ENCODE measurements at regions not wholly inside any gene's neighbourhood (a gene's known extent, or its start where the extent isn't known, plus 50 kb on each side); places are given as distances from the start of the nearest gene placed in this dataset.

GRCh38 chr6:138013959-138014358 lies 93.3 kb downstream of the PERP start:
- Histone ChIP-seq H3K27me3 (ENCODE audit: control insufficient read depth in 2 of 2, insufficient read depth in 2 of 2, low read length in 2 of 2) (no peaks in the 10 kb centered on the region), H3K9me3 (ENCODE audit: control insufficient read depth in 2 of 3, low read length in 3 of 3) (no peaks in the 10 kb centered on the region), H3K36me3 (ENCODE audit: control insufficient read depth in 2 of 3, insufficient read depth in 3 of 3, low read length in 3 of 3) (no peaks in the 10 kb centered on the region), H3K27ac (ENCODE audit: low read depth, low read length) (no peak overlapping the region), H3K4me1 (ENCODE audit: control insufficient read depth in 2 of 2, insufficient read depth in 2 of 2, low read length in 2 of 2) (no peaks in the 10 kb centered on the region), H3K4me3 (ENCODE audit: low read length) (no peak overlapping the region)
- ATAC-seq, result no peak
- Mint-ChIP-seq H3K9me3 (no peaks in the 10 kb centered on the region), H3K27ac (no peak overlapping the region), H3K4me1 (no peaks in the 10 kb centered on the region), H3K4me3 (no peak overlapping the region), H3K36me3 (no peaks in the 10 kb centered on the region), H3K27me3 (peaks cover 0 to 10% (median 0%) of the 10 kb centered on the region in 5 donors)
- intact Hi-C loops (cut with micrococcal nuclease), result no loop called here
- ChIA-PET CTCF (interaction anchor here (1.2 to 1.3 kb wide), 2 partner anchors 9 to 10 kb away, joined by 3 read pairs; no protein-coding TSS in a partner anchor), POLR2A (no interaction called here)
- DNase-seq, result no peak

- Histone ChIP-seq H3K9me3 (ENCODE audit: control insufficient read depth in 2 of 3, low read length in 3 of 3) (no peaks in the 10 kb centered on the region), H3K4me1 (ENCODE audit: control insufficient read depth in 2 of 2, insufficient read depth in 2 of 2, low read length in 2 of 2) (no peaks in the 10 kb centered on the region), H3K27ac (ENCODE audit: low read depth, low read length) (no peak overlapping the region), H3K4me3 (ENCODE audit: low read length) (no peak overlapping the region), H3K36me3 (ENCODE audit: control insufficient read depth in 2 of 3, insufficient read depth in 3 of 3, low read length in 3 of 3) (no peaks in the 10 kb centered on the region), H3K27me3 (ENCODE audit: control insufficient read depth in 2 of 2, insufficient read depth in 2 of 2, low read length in 2 of 2) (no peaks in the 10 kb centered on the region)
- H3K36me3 Mint-ChIP-seq, result no peaks in the 10 kb centered on the region
- no peak overlapping the region for H3K27ac Mint-ChIP-seq
- no peaks in the 10 kb centered on the region for H3K9me3 Mint-ChIP-seq
- peaks cover 0 to 16% (median 11%) of the 10 kb centered on the region in 5 donors for H3K27me3 Mint-ChIP-seq
- intact Hi-C loops (cut with micrococcal nuclease), result no loop called here
- DNase-seq (no peak), ATAC-seq (no peak)
- no peaks in the 10 kb centered on the region for H3K4me1 Mint-ChIP-seq
- POLR2A ChIA-PET, result no interaction called here
- CTCF ChIA-PET, result interaction anchor here (1.3 kb wide), 1 partner anchor 13 kb away, joined by 3 read pairs; no protein-coding TSS in a partner anchor
- H3K4me3 Mint-ChIP-seq, result no peak overlapping the region
Observed at GRCh38 chr6:138017166-138017757, 90.0 kb downstream of the PERP start.

GRCh38 chr6:138018297-138018696 lies 88.9 kb downstream of the PERP start:
- CTCF ChIA-PET, result no interaction called here
- no peak for DNase-seq
- H3K27ac Mint-ChIP-seq, result no peak overlapping the region

GRCh38 chr6:138025528-138025978 lies 81.7 kb downstream of the PERP start:
- no peaks in the 10 kb centered on the region for H3K9me3 ChIP-seq (ENCODE audit: control insufficient read depth in 2 of 3, low read length in 3 of 3)
- CTCF ChIA-PET, result interaction anchor here (0.6 kb wide), 1 partner anchor 270 kb away, joined by 4 read pairs; no protein-coding TSS in a partner anchor
- no peaks in the 10 kb centered on the region for H3K36me3 ChIP-seq (ENCODE audit: control insufficient read depth in 2 of 3, insufficient read depth in 3 of 3, low read length in 3 of 3)
- peaks cover 8 to 23% (median 21%) of the 10 kb centered on the region in 5 donors for H3K27me3 Mint-ChIP-seq
- POLR2A ChIA-PET, result no interaction called here
- H3K27ac ChIP-seq (ENCODE audit: low read depth, low read length), result no peak overlapping the region
- no peak for ATAC-seq
- no peaks in the 10 kb centered on the region for H3K4me1 ChIP-seq (ENCODE audit: control insufficient read depth in 2 of 2, insufficient read depth in 2 of 2, low read length in 2 of 2)
- H3K4me3 Mint-ChIP-seq, result no peak overlapping the region
- no peaks in the 10 kb centered on the region for H3K27me3 ChIP-seq (ENCODE audit: control insufficient read depth in 2 of 2, insufficient read depth in 2 of 2, low read length in 2 of 2)
- peaks cover 0 to 1% (median 0%) of the 10 kb centered on the region in 7 donors for H3K4me1 Mint-ChIP-seq
- no peaks in the 10 kb centered on the region for H3K36me3 Mint-ChIP-seq
- H3K27ac Mint-ChIP-seq, result no peak overlapping the region
- intact Hi-C loops (cut with micrococcal nuclease), result no loop called here
- no peak overlapping the region for H3K4me3 ChIP-seq (ENCODE audit: low read length)
- no peak for DNase-seq
- H3K9me3 Mint-ChIP-seq, result peaks cover 0 to 2% (median 0%) of the 10 kb centered on the region in 11 donors

More at GRCh38 chr6:138018297-138018696, 88.9 kb downstream of the PERP start:
- Mint-ChIP-seq H3K36me3 (no peaks in the 10 kb centered on the region), H3K9me3 (no peaks in the 10 kb centered on the region), H3K27me3 (peaks cover 0 to 16% (median 11%) of the 10 kb centered on the region in 5 donors), H3K4me3 (no peak overlapping the region), H3K4me1 (no peaks in the 10 kb centered on the region)
- no peaks in the 10 kb centered on the region for H3K4me1 ChIP-seq (ENCODE audit: control insufficient read depth in 2 of 2, insufficient read depth in 2 of 2, low read length in 2 of 2)
- H3K9me3 ChIP-seq (ENCODE audit: control insufficient read depth in 2 of 3, low read length in 3 of 3), result no peaks in the 10 kb centered on the region
- H3K27me3 ChIP-seq (ENCODE audit: control insufficient read depth in 2 of 2, insufficient read depth in 2 of 2, low read length in 2 of 2), result no peaks in the 10 kb centered on the region
- H3K27ac ChIP-seq (ENCODE audit: low read depth, low read length), result no peak overlapping the region
- no peak overlapping the region for H3K4me3 ChIP-seq (ENCODE audit: low read length)
- H3K36me3 ChIP-seq (ENCODE audit: control insufficient read depth in 2 of 3, insufficient read depth in 3 of 3, low read length in 3 of 3), result no peaks in the 10 kb centered on the region
- intact Hi-C loops (cut with micrococcal nuclease), result no loop called here
- POLR2A ChIA-PET, result no interaction called here
- ATAC-seq, result no peak

- peaks cover 0 to 1% (median 0%) of the 10 kb centered on the region in 7 donors for H3K4me1 Mint-ChIP-seq
- H3K36me3 ChIP-seq (ENCODE audit: control insufficient read depth in 2 of 3, insufficient read depth in 3 of 3, low read length in 3 of 3), result no peaks in the 10 kb centered on the region
- no peak overlapping the region for H3K4me3 Mint-ChIP-seq
- no peak overlapping the region for H3K27ac Mint-ChIP-seq
- intact Hi-C loops (cut with micrococcal nuclease), result loop anchor here in 1 of 2 donors (1.0 kb wide), 1 partner anchor 37 kb away; no protein-coding TSS in a partner anchor
- ChIA-PET POLR2A (no interaction called here), CTCF (no interaction called here)
- H3K27me3 ChIP-seq (ENCODE audit: control insufficient read depth in 2 of 2, insufficient read depth in 2 of 2, low read length in 2 of 2), result no peaks in the 10 kb centered on the region
- no peaks in the 10 kb centered on the region for H3K9me3 ChIP-seq (ENCODE audit: control insufficient read depth in 2 of 3, low read length in 3 of 3)
- no peak overlapping the region for H3K27ac ChIP-seq (ENCODE audit: low read depth, low read length)
- no peaks in the 10 kb centered on the region for H3K4me1 ChIP-seq (ENCODE audit: control insufficient read depth in 2 of 2, insufficient read depth in 2 of 2, low read length in 2 of 2)
- ATAC-seq, result no peak
- H3K27me3 Mint-ChIP-seq, result peaks cover 8 to 23% (median 21%) of the 10 kb centered on the region in 5 donors
- peaks cover 0 to 2% (median 0%) of the 10 kb centered on the region in 11 donors for H3K9me3 Mint-ChIP-seq
- DNase-seq, result no peak
- no peaks in the 10 kb centered on the region for H3K36me3 Mint-ChIP-seq
- H3K4me3 ChIP-seq (ENCODE audit: low read length), result no peak overlapping the region
Observed at GRCh38 chr6:138026342-138026741, 80.9 kb downstream of the PERP start.

GRCh38 chr6:138028893-138029292 lies 78.3 kb downstream of the PERP start:
- H3K27me3 Mint-ChIP-seq, result peaks cover 8 to 22% (median 17%) of the 10 kb centered on the region in 5 donors
- POLR2A ChIA-PET, result no interaction called here
- H3K27ac Mint-ChIP-seq, result no peak overlapping the region

GRCh38 chr6:138030872-138031271 lies 76.3 kb downstream of the PERP start:
- H3K27me3 Mint-ChIP-seq, result peaks cover 8 to 19% (median 14%) of the 10 kb centered on the region in 5 donors
- ChIA-PET POLR2A (no interaction called here), CTCF (interaction anchor here (0.7 kb wide), 1 partner anchor 621 kb away, joined by 3 read pairs; no protein-coding TSS in a partner anchor)
- H3K4me3 Mint-ChIP-seq, result no peak overlapping the region
- peaks cover 0 to 4% (median 0%) of the 10 kb centered on the region in 5 donors for H3K36me3 Mint-ChIP-seq
- Histone ChIP-seq H3K9me3 (ENCODE audit: control insufficient read depth in 2 of 3, low read length in 3 of 3) (no peaks in the 10 kb centered on the region), H3K27ac (ENCODE audit: low read depth, low read length) (no peak overlapping the region), H3K36me3 (ENCODE audit: control insufficient read depth in 2 of 3, insufficient read depth in 3 of 3, low read length in 3 of 3) (no peaks in the 10 kb centered on the region), H3K4me1 (ENCODE audit: control insufficient read depth in 2 of 2, insufficient read depth in 2 of 2, low read length in 2 of 2) (no peaks in the 10 kb centered on the region), H3K4me3 (ENCODE audit: low read length) (no peak overlapping the region), H3K27me3 (ENCODE audit: control insufficient read depth in 2 of 2, insufficient read depth in 2 of 2, low read length in 2 of 2) (no peaks in the 10 kb centered on the region)
- no peaks in the 10 kb centered on the region for H3K9me3 Mint-ChIP-seq
- intact Hi-C loops (cut with micrococcal nuclease), result no loop called here
- H3K27ac Mint-ChIP-seq, result no peak overlapping the region
- no peak for ATAC-seq
- peaks cover 0 to 4% (median 0%) of the 10 kb centered on the region in 7 donors for H3K4me1 Mint-ChIP-seq
- no peak for DNase-seq

More at GRCh38 chr6:138028893-138029292, 78.3 kb downstream of the PERP start:
- Mint-ChIP-seq H3K4me1 (peaks cover 0 to 4% (median 0%) of the 10 kb centered on the region in 7 donors), H3K9me3 (peaks cover 0 to 2% (median 0%) of the 10 kb centered on the region in 11 donors), H3K4me3 (no peak overlapping the region), H3K36me3 (no peaks in the 10 kb centered on the region)
- DNase-seq (no peak), ATAC-seq (no peak)
- H3K4me1 ChIP-seq (ENCODE audit: control insufficient read depth in 2 of 2, insufficient read depth in 2 of 2, low read length in 2 of 2), result no peaks in the 10 kb centered on the region
- intact Hi-C loops (cut with micrococcal nuclease), result no loop called here
- CTCF ChIA-PET, result no interaction called here
- H3K36me3 ChIP-seq (ENCODE audit: control insufficient read depth in 2 of 3, insufficient read depth in 3 of 3, low read length in 3 of 3), result no peaks in the 10 kb centered on the region
- H3K9me3 ChIP-seq (ENCODE audit: control insufficient read depth in 2 of 3, low read length in 3 of 3), result no peaks in the 10 kb centered on the region
- H3K27ac ChIP-seq (ENCODE audit: low read depth, low read length), result no peak overlapping the region
- H3K4me3 ChIP-seq (ENCODE audit: low read length), result no peak overlapping the region
- no peaks in the 10 kb centered on the region for H3K27me3 ChIP-seq (ENCODE audit: control insufficient read depth in 2 of 2, insufficient read depth in 2 of 2, low read length in 2 of 2)
